ENCODE measurements at regions not wholly inside any gene's neighbourhood (a gene's known extent, or its start where the extent isn't known, plus 50 kb on each side); places are given as distances from the start of the nearest gene placed in this dataset.

DNA sequence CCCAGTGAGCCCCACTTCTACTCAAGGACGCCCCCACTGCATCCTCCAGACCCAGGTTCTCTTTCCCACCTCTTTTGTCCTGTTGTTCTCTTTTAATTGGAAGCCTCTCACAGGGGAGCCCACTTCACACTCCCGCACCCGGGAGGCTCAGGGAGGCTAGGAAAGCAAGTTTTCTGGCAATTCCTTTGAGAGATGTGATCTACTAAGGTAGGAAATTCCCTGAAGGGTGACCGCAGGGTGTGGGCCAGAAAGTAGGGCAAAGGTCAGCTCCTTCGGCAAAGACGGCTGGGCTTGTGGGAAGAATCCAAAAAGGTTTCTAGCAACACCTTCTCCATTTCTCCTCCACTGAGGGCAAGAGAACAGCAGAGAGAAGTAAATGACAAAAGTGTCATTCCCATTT, 98.1 kb upstream of the PTPN1 start:
- DNase-seq = no peak

DNA sequence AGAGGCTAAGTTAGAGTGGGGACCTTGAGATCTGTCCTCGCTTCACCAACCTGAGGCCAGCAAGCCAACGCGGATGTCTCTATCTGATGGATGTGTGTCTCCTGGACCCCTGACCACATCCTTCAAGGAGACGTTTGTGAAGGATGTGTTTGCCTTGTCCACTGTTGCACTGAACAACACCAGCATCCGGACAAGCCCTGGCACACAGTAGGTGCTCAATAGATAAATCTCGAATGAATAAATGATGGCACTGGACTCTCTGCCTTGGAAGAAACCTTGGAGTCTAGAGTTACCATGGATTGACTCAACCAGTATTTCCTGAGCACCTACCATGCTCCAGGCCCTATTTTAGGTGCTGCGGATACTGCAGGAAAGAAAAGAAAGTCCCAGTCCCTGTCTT, 97.7 kb upstream of the PTPN1 start:
- no peak for DNase-seq

DNA sequence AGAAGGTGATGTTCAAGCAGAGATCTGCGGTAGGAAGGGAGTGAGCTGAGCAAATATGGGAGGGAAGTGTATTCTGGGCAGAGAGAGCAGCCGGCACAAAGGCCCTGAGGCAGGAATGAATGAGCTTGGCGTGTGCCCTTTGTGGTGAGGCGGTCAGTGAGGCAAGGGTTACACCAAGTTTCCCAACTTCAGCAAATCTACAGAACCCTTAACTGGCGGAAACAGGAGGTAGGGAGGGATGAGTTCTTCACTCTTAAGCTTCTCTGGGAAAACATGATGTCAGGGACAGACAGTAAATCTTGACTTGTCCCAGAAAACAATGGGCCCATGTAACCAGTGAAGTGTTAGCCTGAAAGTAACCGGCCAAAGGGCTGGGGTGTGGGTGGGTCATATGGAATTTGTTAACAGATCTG, 97.1 kb upstream of the PTPN1 start:
- no peak for DNase-seq

DNA sequence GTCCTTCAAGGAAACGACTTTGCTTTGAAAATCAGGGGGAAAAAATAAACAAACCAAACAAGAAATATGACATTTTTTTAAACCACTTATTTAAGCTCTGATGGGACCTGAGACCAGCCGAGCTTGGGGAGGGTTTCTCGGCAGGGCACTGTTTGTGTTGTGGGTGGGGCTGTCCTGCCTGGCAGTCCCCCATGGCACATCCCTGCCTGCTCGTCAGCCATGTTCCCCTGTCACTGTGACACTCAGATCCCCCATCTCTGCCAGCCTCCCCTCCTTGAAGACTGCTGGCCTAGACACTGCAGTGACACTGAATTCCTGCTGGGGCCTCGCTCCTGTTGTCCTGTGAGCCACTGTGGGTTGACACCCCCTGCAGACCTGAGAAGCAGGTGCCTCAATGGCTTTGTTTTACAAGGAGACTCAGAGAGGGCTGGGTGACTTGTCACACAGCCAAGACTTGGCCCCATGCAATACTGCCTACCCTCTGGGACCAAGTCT, 95.1 kb upstream of the PTPN1 start:
- DNase-seq = no peak

DNA sequence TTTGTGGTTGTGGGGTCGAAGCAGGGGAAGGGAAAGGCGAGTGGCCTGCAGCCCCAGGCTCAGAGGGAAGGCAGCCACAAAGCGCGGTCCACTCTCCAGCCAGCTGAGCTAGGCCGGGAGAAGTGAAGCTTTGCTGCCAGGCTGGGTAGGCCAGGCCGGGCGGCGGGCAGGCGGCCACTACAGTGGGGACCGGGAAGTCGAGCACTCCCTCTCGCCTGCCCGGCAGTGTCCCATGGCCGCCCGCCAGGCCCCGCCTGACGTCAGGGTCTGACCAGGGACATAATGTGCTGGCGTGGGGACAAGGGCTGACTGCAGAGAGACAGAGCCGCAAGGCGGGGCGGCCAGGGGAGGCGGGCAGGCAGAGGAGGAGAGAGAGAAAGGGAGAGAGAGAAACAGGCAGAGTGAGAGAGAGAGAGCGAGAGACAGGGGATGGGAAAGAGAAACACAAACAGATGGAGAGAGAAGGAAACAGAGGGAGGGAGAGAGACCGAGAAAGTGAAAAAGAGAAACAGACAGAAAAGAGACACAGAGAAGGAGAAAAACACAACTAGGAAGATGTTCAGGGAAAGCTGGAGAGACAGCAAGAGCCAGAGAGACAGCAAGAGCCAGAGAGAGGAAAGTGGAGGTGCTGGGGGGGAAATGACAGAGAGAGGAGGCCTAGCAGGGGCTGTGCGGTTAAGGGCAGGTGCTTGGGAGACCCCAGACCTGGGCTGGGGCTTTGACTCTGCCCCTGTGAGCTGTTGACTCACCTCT, 94.5 kb upstream of the PTPN1 start:
- no peak for DNase-seq

DNA sequence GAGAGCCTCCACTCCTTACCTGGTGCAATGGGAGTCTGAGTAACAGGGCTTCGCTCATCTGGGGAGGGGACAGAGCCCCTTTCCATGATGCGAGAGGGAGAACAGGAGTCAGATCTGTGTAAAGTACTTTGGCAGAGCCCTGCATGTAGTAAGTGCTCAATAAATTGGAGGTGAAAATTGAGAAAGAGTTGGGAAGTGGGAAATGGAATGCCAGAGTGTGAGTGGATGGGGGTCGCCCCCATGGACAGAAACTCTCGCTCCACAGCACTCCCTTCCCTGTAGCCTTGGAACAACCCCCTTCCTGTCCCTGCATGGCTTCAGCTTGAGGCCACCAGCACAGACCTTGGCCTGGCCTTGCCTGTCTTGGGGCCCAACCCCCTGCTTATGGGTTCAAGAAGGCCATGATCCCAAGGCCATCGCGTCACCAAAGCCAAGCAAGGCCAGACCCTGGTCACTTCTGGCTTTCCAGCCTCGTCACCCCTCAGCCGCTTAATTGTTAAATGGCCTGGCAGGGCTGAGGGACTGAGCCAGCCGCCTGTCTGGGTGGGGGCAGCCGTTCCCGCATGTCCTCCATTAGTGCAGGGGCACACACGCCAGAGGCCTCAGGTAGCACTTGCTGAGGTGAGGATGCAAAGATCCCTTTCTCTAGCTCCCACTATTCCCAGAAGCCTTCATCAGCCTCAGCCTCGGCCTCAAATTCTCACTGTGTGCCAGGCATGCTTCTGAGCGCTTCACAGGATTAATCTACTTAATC, 93.7 kb upstream of the PTPN1 start:
- no peak for DNase-seq

DNA sequence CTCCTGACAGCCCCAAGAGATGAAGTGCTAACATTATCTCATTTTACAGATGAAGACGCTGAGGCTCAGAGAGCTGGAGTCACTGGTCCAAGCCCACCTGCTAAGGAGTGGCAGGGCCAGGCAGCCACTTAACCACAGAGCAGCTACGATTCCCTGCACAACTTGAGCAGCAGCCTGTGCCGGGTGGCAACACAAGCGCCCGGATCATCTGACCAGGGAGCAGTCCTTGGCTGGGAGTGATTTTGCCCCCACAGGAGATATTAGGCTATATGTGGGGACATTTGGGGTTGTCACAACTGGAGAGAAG, 93.2 kb upstream of the PTPN1 start:
- no peak for DNase-seq

DNA sequence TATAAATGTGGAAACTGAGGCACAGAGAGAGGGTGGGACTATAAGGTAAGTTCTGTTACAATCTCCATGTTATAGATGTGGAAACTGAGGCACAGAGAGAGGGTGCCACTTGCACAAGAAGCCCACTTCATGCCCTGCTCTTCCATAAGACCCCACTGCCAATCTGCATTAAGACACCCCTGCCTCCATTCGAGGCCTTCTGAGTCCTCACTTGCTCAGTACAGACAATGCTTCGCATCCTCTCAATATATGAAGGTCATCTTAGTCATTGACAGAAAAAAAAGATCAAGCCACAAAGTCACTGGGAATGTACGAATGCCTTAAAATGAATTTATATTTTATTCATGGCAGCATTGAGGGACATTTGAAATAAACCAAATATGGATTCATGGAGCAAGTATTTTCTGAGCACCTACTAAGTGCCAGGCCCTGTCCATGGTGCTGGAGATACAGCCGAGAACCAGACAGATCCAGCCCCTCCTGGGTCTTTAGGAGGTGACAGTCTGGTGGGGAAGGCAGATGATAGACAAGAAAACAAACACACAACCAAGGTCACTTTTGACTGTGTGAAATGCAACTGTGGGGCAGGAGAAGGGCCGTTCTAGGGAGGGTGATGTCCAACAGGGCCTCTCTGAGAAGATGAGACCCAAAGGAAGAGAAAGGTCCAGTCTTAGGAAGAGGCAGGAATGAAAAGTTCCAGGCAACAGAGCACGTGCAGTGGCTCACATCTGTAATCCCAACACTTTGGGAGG, 92.5 kb upstream of the PTPN1 start:
- no peak for DNase-seq

DNA sequence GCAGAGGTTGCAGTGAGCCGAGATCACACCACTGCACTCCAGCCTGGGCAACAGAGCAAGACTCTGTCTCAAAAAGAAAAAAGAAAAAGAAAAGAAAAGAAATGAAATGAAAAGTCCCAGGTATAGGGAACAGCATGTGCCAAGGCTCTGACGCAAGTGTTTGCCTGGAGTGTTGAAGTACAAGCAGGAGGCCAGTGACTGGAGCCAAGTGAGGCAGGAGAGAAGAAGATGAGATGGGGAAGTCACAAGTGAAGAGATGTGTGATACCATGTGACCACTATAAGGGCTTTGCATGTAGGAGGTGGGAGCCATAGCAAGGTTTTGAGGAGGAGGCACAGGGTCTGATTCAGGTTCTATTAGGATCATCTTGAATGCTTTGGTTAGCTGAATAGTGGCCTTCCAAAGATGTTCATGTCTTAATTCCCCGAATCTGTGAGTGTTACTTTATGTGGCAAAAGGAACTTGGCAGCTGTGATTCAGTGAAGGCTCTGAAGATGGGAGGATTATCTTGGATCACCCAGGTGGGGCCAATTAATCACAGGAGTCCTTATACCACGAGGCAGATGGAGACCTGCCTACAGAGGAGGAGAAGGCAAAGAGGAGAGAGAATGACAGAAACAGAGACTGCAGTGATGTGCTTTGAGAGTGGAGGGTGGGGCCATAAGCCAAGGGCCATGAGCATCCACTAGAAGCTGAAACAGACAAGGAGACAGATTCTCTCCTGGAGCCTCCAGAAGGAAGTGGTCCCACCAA, 91.1 kb upstream of the PTPN1 start:
- no peak for DNase-seq

DNA sequence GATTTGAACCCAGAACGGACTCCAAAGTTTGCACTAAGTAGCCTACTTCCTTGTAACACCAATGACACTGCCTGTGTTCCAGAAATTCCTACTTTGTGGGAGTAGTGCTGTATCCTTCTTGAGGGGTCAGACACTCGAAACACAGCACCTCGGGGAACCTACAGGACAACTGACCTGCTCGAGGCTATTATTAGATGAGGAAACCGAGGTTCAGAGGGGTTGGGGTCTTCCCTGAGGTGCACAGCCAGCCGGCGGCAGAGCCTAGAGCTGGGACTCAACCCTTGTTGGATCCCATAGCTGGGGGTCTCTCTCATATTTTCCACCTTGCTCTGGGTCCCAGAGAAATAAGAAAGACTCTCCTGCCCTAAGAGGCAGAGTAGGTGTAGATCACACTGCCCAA, 89.8 kb upstream of the PTPN1 start:
- no peak for DNase-seq

DNA sequence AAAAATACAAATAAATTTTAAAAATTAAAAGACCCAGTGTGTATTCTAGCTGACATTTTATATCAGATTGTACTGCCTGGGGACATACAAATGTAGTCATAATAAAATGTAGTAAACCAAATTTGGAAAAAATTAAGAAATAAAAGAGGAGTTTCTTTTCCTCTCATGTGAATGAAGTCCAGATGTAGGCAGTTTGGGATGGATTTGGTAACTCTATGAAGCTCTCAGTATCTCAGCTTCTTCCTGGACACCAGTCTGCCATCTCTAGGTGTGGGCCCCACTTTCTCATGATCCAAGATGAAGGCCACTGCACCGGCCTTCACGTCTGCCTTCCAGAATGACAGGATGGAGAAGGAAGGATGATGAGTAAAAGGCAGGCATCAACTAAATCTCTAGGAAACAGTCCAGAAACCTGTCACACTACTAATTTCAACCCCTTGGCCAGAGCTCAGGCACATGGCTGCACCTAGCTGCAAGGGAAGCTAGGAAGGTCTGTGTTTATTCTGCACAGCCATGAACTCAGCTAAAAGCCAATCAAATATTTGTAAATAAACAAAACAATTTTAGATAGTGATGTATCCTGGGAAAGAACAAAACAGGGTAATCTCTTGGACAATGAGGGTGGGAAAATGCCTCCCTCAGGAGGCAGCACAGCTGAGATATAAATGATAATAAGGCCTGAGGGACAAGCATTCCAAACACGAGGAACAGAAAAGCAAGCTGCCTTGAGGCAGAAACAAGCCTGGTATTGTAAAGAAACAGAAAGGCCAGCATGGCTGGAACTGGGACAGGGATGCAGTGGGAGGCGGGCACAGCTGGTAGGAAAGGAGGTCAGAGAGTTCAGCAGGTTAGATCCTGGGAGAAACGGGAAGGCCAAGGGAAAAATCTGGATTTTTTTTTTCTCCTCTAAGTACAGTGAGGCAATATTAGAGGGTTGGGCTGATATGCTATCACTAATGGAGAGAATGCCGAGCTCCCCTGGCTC, 88.5 kb upstream of the PTPN1 start:
- DNase-seq = no peak

DNA sequence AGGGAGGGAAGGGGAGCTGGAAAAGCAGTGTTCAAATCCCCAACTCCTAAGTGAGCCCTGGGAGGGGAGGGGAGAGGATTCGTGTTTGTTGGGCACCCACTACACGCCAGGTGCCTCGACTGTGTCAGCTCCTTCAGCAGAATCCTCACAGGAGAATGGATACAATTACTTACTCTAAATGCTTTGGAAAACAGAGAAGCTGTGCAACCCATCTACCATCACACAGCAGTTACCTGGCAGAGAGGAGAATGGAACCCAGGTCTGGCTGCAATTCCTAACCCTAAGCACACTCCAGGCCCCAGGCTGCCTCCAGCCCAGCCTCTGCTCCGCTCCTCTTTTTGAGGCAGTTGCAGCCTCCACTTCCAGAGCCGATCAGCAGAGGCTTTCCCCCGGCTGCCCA, 86.4 kb upstream of the PTPN1 start:
- DNase-seq = no peak

DNA sequence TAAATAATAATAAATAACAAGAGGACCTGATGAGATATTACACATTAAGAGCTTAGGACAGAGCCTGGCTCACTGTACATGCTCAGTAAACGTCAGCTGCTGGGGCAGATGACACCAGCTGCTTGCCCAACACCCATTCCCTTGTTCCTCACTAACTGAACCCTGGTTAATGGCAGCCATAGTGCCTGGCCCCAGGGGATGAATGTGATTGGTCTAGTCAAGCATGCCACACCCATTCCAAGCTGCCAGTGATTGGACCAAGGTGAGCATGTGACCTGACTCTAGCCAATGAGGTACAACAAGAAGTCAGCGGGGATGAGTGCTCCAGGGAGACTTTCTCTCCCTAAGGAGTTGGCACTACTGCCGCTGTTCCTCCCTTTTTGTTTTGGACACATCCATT, 85.1 kb upstream of the PTPN1 start:
- DNase-seq = no peak

DNA sequence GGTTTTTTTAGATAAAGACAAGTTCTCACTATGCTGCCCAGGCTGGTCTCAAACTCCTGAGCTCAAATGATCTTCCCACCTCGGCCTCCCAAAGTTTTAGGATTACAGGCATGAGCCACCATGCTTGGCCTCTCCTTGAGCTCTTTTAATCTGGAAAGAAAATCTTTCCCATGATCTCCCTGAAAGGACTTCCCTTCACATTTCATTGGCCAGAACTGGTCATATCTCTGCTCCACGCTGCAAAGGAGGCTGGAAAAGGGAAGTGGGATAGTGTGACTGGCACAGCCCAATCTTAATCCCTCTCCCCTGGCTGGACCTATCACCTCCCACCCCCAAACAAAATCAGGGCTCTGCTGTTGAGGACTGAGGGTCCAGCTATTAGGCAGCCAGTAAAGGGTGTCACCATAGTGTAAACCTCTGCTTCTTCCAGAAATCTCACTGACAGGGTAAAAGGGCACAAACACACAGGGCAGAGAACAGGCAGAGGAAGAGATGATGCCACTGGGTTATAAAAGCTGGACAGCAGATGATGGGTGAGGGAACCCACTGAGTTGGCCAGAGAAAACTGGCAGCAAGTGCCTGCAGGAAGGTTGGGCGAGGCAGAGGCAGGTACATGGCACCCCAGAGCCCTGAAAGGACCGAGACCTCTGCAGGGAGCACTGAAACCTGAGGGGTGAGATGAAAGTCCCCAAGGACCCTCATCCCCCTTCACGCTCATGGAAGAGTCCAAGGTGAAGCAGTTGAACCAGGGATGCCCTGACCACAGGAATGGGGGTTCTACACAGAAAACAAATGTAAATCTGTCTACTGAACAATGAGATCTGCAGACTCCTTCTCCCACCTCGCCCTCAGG, 83.1 kb upstream of the PTPN1 start:
- no peak for DNase-seq

DNA sequence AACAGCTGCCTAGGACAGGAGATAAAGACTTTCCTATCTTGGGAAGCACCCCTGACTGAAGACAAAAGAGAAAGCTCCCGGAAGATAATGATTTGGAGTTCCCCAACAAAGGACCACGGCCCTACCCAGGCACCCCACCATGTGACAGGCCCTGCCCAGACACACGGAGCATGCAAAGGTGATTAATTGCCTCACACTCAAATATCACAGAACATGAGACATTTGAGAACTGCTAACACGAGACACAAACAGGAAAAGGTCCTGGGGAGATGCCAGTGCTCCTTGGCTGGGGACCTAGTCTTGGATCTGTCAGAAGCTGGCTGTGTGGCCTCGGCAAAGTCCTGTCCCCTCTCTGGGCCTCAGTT, 82.5 kb upstream of the PTPN1 start:
- no peak for DNase-seq

DNA sequence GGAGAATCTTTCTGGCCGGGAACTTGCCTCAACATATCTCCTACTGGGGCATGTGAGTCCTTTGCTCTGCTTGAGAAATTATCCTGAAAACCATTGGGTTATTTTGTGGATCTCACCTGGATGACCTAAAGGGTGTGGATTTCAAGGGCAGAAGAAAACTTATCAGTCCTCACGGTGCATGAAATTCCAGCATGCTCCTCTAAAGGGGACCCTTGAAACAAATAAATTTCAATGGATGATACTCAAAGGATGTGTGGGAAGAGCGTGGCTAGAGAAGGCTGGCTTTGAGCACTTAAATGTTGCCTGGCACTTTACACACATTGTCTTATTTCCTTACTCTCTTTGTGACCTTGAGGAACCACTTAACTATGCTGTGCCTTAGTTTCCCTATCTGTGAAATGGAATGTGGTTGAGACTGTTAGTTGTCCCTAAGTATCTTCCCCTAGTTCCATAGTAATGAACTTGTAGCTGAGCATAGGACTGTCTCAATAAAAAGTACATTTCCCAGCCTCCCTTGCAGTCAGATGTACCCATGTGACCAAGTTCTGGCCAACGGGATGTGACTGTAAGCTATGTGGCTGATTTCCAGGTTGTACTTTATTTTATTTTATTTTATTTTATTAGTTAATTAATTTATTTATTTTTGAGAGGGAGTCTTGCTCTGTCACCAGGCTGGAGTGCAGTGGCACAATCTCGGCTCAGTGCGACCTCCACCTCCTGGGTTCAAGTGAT, 81.9 kb upstream of the PTPN1 start:
- DNase-seq = no peak

DNA sequence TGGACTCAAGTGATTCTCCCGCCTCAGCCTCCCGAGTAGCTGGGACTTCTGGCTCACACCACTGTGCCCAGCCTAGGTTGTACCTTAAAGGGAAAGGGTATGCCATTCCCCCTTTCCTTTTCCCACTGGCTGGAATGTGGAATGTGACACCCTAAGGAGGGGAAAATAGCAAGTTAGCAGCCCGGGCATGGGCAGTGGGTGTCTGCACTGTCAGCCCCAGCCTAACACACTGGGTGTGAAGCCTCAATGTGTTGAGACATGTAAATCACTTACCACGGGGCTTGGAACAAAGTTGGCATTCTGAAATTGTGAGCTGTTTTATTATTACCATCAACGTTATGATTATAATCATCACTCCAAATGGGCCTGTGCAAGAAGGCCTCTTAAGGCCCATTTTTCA, 80.8 kb upstream of the PTPN1 start:
- DNase-seq = no peak

DNA sequence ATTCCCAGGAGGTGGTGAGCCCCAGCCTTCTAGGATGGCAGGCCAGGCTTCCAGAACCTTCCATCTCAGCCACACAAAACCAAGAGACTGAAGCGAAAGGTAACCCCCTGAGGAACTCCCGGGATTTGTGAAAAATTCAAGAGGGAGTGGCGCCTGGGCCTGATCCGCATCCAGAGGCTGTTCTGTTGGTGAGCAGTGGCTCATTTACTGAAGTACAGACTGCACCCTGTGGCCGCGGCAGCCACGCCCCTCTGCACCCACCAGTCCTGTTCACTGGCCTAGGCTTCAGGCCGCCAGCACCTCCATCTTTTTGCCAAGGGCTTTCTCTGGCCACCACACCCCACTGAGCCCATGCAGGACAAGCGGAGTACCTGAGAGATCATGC, 79.1 kb upstream of the PTPN1 start:
- no peak for DNase-seq

DNA sequence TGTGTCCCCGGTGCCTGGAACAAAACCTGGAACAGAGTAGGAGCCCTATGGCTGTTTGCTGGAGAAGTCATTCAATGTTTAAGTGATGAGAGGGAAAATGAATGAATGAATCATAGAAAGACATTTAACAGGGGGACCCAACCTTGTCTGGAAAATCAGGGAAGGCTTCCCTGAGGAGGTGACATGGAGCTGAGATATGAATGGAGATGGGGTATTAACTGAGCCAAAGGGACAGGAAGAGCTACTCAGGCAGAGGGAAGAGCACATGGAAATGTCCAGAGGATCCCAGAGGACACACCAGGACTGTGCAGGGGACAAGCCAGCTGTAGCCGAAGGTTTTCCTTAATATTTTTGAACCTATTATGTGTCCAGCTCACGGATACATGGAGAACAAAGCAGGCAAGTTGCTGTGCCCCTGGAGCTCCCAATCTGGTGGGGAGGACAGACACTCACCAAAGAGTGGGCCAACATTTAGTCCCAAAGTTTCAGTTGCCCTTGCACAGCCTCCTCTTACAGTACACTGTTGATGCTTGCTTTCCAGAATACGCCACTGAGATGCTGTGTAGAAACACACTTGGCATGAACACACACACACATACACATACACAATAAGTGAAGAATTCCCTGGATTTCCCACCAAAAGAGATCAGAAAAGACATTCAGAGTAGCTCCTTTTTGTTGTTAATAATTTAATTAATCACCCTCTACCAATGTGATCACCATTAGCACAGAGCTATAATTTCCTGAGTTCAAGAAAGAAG, 77.0 kb upstream of the PTPN1 start:
- DNase-seq = no peak

DNA sequence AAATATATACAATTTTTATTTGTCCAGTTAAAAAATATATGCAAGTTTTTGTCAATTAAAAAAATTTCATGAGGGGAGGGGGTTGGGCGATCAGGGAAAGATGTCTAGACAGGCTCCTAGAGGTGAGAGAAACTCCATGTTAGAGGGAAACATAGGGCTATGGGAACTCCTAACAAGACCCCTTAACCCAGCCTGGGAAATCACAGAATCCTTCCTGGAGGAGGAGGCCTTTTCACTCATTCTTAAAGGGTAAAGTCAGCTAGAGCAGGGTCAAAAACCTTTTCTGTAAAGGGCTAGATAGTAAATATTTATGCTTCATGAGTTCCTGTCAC, 75.9 kb upstream of the PTPN1 start:
- DNase-seq = no peak

Data from amniotic stem cell (primary cell).